ENCODE measurements at regions not wholly inside any gene's neighbourhood (a gene's known extent, or its start where the extent isn't known, plus 50 kb on each side); places are given as distances from the start of the nearest gene placed in this dataset.
"Not testable (repeated sequence)": the region's sequence is repeated elsewhere in the genome, so short reads cannot be mapped to it uniquely, and the experiment has no call there.

DNA sequence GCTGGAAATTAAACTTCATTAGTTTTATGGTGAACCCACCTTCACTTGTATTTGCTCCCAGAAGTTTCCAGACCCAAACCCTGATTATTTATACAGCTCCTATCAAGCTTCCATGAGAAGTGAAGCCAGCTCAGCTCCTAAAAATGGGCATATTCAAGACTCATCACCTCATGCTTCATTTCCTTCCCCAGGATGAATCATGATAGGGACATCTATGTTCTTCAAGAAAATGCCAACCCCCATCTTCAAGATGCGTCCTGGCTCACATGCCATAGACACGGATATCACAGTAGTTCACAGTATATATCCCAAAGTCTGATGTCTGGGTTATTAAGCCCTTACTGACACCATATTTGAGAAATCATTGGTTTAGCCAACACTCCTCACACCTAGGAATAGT is 217.6 kb downstream of the NPR3 start:
- no peak for DNase-seq (ENCODE audit: low read depth, low spot score)

DNA sequence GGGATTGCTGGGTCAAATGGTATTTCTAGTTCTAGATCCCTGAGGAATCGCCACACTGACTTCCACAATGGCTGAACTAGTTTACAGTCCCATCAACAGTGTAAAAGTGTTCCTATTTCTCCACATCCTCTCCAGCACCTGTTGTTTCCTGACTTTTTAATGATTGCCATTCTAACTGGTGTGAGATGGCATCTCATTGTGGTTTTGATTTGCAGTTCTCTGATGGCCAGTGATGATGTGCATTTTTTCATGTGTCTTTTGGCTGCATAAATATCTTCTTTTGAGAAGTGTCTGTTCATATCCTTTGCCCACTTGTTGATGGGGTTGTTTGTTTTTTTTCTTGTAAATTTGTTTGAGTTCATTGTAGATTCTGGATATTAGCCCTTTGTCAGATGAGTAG is 220.3 kb downstream of the NPR3 start:
- DNase-seq (ENCODE audit: low read depth, low spot score), result not testable (repeated sequence)

DNA sequence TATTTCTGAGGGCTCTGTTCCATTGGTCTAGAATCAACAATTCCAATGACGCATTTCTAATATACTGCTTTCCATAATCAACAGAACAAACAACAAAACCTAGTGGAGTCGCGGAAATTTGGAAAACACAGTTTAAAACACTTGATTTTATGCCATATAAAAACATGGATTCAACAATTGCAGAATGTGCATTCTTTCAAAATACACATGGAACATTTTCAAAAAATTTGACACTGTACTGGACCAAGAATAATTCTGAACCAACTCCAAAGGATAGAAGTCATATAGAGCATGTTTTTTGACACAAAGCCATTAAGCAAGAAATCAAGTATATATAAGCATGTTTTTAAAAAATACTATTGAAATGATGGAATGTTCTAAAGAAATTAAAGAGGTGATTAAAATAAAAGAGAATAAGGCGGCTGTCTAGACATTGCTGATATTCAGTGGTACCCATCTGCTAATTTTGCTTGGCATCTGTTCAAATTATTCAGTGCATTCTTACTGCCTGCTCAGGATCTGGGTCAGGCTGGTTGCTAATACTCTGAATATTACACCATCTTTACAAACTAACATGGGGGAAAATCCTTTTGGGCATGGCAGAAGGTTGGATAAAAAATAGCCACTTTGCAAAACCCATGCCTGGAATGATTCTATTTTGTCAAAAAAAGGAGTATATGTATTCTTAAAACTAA is 221.3 kb downstream of the NPR3 start:
- DNase-seq (ENCODE audit: low read depth, low spot score), result no peak

DNA sequence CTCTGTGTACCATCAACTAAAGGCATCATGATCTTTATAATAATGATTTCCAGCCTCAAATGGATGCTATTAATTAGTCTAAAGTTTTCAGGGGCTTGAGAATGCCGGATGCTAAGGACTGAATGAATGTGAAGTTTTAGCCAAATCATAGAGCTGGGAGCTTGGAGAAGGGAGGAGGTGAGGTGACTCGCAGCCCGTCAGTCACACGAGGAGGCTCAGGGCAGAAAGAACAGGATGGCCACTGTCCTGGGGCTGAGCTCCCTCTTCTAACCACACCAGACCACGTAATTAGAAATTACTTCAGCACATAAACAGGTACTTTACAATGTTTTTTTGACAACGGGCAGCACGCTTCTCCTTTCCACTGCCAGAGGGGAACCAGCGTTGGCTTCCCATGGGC is 222.6 kb downstream of the NPR3 start:
- no peak for DNase-seq (ENCODE audit: low read depth, low spot score)

DNA sequence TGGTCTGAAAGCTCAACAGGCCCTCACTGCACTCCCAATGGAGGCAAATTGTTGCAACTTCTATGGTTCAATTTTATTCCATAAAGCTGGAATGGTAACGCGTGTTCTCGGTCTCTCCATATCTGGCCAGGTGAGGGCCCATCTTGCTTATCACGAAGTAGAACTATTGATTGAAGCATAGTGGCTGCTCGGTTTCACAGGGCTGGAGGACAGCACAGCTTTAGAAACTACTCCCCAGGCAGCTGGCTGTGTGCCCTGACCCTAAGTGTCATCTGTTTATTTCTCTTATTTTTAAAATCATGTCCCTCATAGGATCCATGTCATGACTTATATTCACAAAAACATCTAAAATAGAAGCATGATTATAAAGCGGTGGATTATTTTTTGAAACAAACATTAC is 223.4 kb downstream of the NPR3 start:
- DNase-seq (ENCODE audit: low read depth, low spot score), result no peak

DNA sequence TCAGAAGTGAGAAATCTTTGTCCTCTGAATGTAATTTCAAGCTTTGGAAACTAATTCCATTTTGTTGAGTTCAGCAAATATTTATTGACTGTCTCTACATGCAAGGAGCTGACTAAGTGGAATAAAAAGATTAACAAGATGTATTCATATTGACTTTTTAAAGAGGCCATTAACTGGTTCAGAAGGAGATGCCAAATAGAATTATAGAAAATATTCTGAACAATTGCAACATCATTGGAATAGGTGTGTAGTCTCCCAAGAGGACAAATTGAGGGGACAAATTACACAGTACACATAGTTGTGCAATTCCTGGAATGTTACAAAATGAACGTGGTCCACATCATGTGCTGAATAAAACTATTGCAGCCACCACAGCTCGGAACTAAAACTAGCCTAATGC is 224.2 kb downstream of the NPR3 start:
- no peak for DNase-seq (ENCODE audit: low read depth, low spot score)

DNA sequence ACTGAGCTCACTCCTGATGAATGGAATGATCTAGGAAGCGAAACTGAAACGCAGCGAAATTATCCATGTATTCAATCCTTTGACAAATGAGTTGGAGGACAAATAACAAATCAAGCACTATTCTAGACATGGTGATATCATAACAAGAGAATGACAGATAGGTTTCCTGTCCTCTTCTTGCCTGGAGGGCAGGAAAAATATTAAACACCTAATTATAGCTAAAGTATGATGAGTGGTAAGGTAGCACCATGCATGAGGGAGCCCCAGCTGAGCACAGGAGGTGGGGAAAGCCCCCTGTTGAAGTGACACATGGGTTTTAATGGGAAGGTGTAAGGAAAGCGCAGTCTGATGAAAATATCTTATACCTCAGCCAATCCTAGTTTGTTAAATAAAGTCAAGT is 225.2 kb downstream of the NPR3 start:
- no peak for DNase-seq (ENCODE audit: low read depth, low spot score)

DNA sequence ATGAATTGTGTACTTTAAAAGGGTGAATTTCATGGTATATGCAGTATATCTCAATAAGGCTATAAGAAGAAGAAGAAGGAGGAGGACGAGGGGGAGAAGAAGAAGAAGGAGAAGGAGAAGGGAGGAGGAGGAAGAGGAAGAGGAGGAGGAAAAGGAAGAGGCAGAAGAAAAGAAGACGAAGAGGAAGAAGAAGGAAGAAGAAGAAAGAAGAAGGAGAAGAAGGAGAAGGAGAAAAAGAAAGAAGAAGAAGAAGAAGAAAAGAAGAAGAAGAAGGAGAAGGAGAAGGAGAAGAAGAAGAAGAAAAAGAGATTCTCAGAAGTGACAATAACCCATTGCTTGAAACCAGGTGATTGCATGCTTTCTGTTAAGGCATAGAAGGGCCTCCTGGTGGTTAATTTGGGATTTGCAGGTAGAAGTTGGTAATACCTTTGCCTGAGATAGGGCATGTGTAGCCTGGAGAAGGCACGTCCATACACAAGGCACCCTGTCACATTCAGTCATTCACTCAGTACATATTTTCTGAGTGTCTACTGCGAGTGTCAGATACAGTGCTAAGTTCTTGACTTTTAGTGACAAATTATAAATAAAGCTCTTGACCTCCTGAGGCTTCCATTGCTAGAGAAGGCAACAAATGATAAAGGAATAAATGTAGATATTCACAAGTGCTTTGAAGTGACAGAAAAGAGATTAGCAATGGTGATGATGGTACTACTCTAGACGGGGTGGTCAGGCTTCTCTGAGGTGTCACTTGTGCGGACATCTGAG is 231.3 kb downstream of the NPR3 start:
- peak; percentile 34 for DNase-seq (ENCODE audit: low read depth, low spot score)

DNA sequence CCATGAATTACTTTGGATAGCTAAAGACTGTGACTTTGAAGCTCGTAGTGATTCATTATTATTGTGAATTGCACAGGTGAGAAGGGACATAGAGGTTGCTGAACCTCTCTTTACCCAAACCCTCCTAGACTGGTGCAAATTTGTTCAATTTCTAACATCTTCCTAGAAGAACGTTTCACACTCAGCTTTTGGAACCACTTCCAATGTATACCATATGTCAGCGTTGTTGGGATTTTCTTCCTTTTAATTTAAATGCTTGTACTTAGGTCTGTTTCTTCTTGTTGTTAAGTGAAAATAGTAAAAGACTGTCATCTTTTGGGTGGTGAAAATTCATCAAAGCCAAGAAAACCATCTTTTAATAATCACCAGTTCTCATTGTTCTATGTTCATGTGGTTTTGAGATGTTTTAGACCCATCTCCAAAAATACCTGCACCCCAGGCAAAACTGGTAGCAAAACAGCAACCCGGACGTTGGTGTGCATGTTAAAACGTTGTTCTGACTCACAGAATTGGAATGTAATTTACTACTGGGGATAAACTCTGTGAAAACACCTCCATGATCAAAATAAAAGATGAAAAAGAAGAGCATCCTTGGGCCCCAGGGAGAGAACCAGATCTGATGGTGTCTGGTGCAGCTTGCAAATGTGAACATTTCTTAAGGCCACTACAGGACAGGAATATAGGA is 238.3 kb downstream of the NPR3 start:
- DNase-seq (ENCODE audit: low read depth, low spot score), result no peak

DNA sequence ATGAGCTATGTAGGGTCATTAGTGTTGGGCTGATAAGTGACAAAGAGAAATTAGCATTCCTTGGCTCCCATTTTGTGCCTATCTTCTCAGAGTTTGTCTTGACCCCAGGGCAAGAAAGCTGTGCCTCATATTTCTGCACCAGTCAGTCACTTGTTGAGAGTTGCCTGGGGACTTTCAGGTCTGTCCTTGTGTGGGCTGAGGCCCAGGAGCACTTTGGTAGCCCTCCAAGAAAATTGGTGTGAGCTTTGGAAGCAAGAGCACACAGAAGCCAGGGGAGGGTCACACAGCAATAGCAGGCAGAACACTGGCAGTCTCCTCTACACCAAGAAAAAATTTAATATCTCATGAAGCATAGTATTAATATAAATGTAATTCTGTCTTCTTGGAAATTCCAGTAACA is 239.9 kb downstream of the NPR3 start:
- DNase-seq (ENCODE audit: low read depth, low spot score), result no peak

DNA sequence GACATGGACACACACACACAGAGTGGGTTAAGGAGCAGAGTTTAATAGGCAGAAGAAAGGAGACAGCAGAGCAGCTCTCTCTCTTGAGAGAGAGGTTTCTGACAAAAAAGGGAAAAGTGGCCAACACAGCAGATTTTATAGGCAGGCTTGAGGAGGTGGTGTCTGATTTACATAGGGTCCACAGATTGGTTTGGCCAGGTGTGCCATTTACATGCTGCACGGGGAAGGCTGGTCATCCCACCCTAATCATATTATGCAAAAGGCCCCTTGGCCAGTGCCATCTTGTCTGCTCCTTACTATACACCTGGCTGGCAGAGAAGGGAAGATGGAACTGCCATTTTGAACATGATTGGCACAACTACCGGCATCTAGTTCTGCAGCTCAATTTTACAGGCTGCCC is 240.8 kb downstream of the NPR3 start:
- no peak for DNase-seq (ENCODE audit: low read depth, low spot score)

DNA sequence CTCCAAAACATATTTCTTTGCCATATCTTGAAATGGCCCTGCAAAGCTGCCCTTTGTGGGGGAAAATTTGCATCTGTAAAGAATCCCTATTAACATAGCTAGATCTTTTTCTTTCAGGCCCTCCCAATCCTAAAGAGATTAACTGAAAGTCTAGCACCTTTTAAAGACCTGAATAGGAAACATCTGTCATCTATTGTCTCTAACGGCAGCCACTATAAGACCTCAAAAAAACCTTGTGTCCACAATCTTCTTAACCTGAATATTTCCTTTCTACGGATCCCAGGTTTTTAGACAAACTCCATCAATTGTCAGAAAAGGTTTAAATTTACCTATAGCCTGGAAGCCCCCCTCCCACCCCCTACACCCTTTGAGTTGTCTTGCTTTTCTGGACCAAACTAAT is 241.3 kb downstream of the NPR3 start:
- DNase-seq (ENCODE audit: low read depth, low spot score), result peak; percentile 2

DNA sequence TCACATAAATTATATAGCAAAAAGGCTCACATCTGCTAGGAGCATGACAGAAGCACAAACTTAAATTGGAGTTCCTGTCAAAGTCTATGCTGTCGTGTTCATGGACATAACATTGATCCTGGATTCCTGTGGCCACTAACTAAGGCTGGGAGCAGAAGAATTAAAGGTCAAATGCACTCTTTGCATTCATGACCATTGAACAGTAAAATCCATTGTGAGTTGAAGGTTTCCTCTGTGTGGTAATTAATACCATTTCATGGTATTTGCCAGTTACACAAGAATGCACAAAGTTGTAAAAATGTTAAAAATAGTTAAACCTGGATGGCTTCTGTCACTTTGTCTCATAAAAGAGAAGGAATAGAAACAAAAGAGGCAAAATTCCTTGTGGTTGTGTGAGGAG is 242.6 kb downstream of the NPR3 start:
- no peak for DNase-seq (ENCODE audit: low read depth, low spot score)

DNA sequence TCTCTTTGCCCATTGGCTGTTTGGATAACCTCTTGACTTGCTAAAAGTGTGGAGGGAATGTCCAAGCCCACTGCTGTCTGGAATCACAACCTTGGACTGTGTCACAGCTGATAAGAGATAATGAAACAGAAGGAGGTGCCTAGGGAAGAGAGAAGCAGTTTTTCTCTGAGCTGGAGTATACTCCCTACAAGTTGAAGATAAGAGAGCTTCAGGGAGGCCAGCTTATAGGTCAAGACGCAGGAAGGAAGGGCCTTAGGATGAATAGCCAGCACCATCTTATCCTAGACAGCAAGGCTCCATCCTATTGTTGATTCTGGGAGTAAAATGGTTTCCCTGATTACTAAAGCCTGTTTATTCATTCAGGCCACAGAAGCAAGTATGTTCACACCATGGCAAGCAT is 244.7 kb downstream of the NPR3 start:
- DNase-seq (ENCODE audit: low read depth, low spot score), result no peak

DNA sequence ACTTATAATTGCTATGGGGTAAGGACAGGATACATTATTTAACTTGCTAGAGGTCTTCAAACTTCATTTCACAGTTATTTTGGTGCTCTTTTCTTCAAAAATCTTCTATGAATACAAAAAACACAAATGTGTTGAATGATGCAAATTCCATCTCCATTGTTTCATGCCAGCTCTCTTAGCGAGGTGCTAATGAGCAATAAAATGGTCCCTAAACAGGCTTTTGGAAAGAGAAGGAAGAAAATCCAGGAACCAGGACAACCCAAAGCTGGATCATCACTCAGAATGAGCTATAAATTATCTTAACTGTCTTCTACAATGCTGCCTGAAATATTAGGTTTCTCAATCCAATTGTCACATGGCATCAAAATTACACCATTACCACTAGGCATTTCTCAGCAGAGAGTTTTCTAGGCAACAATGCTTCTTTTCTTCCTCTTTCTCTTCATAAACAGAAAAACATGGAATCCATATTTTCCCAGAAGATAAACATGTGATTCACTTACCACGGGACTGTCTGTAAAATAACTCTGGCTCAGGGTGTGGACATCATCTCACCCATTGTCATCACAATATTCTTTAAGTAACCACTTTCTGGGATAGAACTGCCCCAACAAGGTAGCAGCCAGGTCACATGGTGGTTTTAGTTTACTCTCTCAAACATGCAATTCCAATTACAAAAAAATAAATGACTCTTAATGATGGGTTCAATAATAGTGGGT is 249.4 kb downstream of the NPR3 start:
- DNase-seq (ENCODE audit: low read depth, low spot score), result no peak

DNA sequence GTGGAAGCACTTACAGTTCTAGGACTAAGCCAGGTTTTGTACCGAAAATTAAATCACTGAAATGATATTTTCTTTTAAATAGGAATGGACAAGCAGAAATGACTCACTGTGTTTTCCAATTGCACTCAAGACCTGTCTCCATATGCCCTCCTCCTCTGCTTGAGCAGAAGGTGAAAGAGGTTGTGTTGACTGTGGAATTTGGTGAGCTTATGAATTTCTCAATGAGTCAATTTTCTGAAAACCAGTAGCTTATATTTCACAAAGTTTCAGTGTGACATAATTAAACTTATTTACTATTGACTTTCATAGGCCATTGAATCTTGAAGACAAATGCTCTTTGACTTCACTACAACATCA is 249.9 kb downstream of the NPR3 start:
- DNase-seq (ENCODE audit: low read depth, low spot score), result no peak

DNA sequence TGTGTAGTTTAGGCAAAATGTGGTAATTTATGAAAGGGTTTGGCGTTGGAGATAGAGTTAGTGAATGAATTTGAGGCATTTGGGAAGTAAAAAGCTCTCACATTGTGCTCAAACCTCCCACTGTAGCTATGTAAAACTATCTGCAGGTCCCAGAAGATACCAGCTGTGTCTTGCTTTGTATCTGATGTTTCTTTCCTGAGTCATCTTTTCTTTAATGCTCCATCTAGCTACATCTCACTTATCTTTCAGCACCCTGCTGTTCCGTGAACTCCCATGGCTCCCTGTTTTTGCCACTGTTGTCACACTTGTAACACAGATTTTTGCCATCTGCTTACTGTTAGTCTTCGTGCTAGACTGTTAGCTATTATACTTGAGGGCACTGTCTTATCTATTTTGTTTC is 253.1 kb downstream of the NPR3 start:
- DNase-seq (ENCODE audit: low read depth, low spot score), result no peak

DNA sequence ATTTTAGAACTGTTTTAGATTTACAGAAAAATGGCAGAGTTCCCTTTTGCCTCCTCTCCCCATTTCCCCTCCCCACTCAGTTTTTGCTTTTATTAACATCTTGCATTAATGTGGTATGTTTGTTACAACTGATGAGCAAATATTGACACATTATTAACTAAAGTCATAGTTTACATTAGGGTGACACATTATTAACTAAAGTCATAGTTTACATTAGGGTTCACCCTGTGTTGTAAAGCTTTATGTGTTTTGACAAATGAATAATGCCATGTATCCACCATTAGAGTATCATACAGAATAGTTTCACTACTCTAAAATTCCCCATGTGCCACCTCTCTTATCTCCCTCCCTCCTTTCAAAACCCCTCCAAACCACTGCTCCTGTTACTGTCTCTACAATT is 262.5 kb downstream of the NPR3 start:
- DNase-seq (ENCODE audit: low read depth, low spot score), result no peak

DNA sequence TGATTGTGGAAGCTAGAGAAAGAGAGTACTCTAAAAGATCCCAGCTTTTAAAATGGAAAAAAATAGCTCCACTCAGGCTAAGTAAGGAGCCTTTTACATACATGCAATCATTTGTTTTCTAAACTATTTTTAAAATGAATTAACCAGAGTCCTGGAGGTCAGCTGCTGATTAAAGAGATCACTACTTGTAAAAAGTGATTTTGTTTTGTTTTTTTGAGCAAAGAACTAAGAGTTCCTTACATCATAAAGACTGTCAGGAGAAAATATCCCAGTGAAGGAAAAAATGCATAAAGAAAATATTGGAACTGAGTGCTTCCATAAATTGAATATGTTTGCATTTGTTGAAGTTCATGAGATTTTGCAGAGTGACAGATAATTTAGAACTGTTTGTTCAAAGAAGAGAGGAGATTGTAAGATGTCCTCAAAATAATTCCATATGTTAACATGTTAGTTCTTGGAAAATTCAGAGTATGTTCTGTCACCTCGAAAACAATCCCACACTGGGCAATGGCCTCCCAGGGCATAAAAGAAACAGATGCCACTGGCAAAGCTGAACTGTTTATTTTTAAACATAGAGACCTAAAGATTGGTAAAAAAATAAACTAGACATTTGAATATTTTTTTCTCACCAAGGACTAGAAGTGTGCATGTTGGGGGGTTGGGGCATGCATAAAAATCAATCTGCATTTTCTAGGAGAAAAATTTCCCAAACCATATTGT is 264.7 kb downstream of the NPR3 start:
- no peak for DNase-seq (ENCODE audit: low read depth, low spot score)

DNA sequence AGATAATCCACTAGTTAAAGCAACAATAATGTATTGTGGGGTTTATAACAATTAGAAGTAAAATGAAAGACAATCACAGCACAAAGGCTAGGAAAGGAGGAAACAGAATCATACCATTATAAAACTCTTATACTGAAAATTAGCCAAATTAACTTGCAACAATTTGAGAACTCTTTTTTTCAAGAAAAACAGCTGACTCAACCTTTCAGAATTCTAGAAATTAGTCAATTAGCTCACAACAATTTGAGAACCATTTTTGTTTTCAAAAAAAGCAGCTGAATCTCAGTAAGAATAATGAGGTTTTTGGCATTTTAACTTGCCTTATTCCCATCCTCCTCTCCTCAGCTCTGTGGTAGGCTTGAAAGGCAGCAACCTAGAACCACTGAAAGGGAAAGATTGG is 269.9 kb downstream of the NPR3 start:
- no peak for DNase-seq (ENCODE audit: low read depth, low spot score)

DNA sequence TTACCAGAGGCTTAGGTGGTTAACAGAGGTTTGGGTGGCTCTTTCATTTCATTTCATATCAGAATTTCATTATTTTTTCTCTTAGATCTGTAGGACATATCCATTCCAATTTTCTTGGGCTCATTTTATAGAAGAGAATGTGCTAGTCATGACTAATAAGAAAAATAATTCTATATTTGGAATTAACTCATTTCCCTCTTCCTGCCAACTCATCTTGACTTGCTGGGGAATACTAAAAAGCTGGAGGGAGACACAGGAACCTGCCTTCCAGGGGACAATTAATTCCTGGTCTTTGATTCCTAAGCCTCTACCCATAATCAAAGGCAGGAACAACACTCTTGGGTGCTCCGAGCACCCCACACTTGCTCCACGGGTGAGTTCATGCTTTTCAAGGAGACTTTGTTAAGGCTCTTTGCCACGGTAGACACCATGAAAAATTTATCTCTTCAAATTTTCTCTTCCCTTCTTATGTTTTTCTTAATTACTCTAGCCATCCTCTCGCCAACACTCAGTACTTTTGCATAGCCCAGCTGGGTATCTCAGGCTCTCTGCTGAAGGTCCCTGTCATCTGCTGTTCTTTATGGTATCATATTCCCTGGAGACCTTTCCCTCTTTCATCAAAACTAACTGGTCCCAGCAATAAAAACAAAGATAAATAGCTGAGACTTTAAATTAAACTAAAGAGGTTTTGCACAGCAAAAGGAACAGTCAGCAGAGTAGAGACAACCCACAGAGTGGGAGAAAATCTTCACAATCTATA is 273.9 kb downstream of the NPR3 start:
- no peak for DNase-seq (ENCODE audit: low read depth, low spot score)

Data from ELF-1 (cell line).